AG08395 (cell line): ENCODE measurements at regions not wholly inside any gene's neighbourhood (a gene's known extent, or its start where the extent isn't known, plus 50 kb on each side); places are given as distances from the start of the nearest gene placed in this dataset.

Source experiments
- DNase-seq: peaks from one replicate; pipeline ENCODE4 v3.0.0; 2012; ENCODE audit warnings: mixed read lengths, low spot score

GRCh38 chrX:5082705-5083104, 1146.0 kb downstream of the NLGN4X start:
- no peak for DNase-seq

- DNase-seq = no peak
Measured at GRCh38 chrX:5080791-5081190, 1147.9 kb downstream of the NLGN4X start.

- DNase-seq = no peak
Measured at GRCh38 chrX:5068550-5068949, 1160.1 kb downstream of the NLGN4X start.

GRCh38 chrX:5057786-5058185, 1170.9 kb downstream of the NLGN4X start:
- DNase-seq = no peak

GRCh38 chrX:5054852-5055251, 1173.8 kb downstream of the NLGN4X start:
- no peak for DNase-seq

GRCh38 chrX:5051831-5052491, 1176.7 kb downstream of the NLGN4X start:
- DNase-seq = no peak

GRCh38 chrX:5042563-5042962, 1186.1 kb downstream of the NLGN4X start:
- DNase-seq = no peak

GRCh38 chrX:5031792-5032191, 1196.9 kb downstream of the NLGN4X start:
- DNase-seq = no peak

GRCh38 chrX:5015451-5015850, 1213.2 kb downstream of the NLGN4X start:
- no peak for DNase-seq

- DNase-seq = no peak
Measured at GRCh38 chrX:4994855-4995254, 1233.8 kb downstream of the NLGN4X start.

- DNase-seq = no peak
Measured at GRCh38 chrX:4978613-4979012, 1250.1 kb downstream of the NLGN4X start.

- DNase-seq = no peak
Measured at GRCh38 chrX:4971646-4972045, 1257.0 kb downstream of the NLGN4X start.

- DNase-seq = no peak
Measured at GRCh38 chrX:4964112-4964511, 1250.7 kb upstream of the PRKX start.

- no peak for DNase-seq
Measured at GRCh38 chrX:4963432-4963831, 1250.0 kb upstream of the PRKX start.

GRCh38 chrX:4944767-4945166, 1231.3 kb upstream of the PRKX start:
- no peak for DNase-seq

GRCh38 chrX:4936315-4936714, 1222.9 kb upstream of the PRKX start:
- DNase-seq = no peak

GRCh38 chrX:4935846-4936245, 1222.4 kb upstream of the PRKX start:
- no peak for DNase-seq

GRCh38 chrX:4935401-4935800, 1222.0 kb upstream of the PRKX start:
- DNase-seq = no peak

GRCh38 chrX:4932790-4933189, 1219.3 kb upstream of the PRKX start:
- DNase-seq = no peak

- DNase-seq = no peak
Measured at GRCh38 chrX:4930426-4930825, 1217.0 kb upstream of the PRKX start.

- no peak for DNase-seq
Measured at GRCh38 chrX:4925911-4926310, 1212.5 kb upstream of the PRKX start.

GRCh38 chrX:4909348-4909747, 1195.9 kb upstream of the PRKX start:
- no peak for DNase-seq

- no peak for DNase-seq
Measured at GRCh38 chrX:4905576-4905975, 1192.1 kb upstream of the PRKX start.

GRCh38 chrX:4881277-4881676, 1167.8 kb upstream of the PRKX start:
- DNase-seq = no peak

- DNase-seq = no peak
Measured at GRCh38 chrX:4878640-4879039, 1165.2 kb upstream of the PRKX start.
